ENCODE measurements at regions not wholly inside any gene's neighbourhood (a gene's known extent, or its start where the extent isn't known, plus 50 kb on each side); places are given as distances from the start of the nearest gene placed in this dataset.

DNA sequence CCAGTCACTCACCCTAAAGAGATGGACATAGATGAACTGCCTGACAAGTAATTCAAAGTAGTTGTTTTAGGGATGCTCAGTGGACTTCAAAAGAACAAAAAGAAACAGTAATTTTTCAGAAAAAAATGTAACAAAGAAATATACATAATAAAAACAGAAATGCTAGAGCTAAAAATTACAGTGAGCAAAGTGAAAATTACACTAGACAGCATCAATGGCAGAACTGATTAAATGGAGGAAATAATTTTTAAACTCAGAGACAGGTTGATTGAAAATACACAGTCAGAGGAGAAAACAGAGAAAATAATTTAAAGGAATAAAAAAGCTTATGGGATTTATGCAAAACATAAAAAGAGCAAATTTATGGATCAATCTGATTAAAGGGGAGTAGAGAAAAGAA is 1968.4 kb downstream of the EFNA5 start:
- H2AFZ ChIP-seq (ENCODE audit: low read depth, low read length): no peak overlapping the region
- no peaks in the 10 kb centered on the region for H3K79me2 ChIP-seq (ENCODE audit: low read length)
- H3K9ac ChIP-seq (ENCODE audit: low read length): no peak overlapping the region
- no peaks in the 10 kb centered on the region for H4K20me1 ChIP-seq (ENCODE audit: insufficient read depth, low read length)
- no peaks in the 10 kb centered on the region for H3K4me1 ChIP-seq (ENCODE audit: low read length)
- H3K27me3 ChIP-seq (ENCODE audit: low read depth, low read length): no peaks in the 10 kb centered on the region
- H3K4me2 ChIP-seq (ENCODE audit: low read length): no peak overlapping the region
- TF ChIP-seq, protein P1, sequence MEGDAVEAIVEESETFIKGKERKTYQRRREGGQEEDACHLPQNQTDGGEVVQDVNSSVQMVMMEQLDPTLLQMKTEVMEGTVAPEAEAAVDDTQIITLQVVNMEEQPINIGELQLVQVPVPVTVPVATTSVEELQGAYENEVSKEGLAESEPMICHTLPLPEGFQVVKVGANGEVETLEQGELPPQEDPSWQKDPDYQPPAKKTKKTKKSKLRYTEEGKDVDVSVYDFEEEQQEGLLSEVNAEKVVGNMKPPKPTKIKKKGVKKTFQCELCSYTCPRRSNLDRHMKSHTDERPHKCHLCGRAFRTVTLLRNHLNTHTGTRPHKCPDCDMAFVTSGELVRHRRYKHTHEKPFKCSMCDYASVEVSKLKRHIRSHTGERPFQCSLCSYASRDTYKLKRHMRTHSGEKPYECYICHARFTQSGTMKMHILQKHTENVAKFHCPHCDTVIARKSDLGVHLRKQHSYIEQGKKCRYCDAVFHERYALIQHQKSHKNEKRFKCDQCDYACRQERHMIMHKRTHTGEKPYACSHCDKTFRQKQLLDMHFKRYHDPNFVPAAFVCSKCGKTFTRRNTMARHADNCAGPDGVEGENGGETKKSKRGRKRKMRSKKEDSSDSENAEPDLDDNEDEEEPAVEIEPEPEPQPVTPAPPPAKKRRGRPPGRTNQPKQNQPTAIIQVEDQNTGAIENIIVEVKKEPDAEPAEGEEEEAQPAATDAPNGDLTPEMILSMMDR (IDR thresholded peaks at IDR 0.05; ENCODE audit: low read depth, low read length): no peak
- no peak for TF ChIP-seq EZH2phosphoT487 (IDR thresholded peaks at IDR 0.05; ENCODE audit: low read depth)
- H3K36me3 ChIP-seq (replicated peaks; ENCODE audit: low read depth, low read length): peaks cover 3% of the 10 kb centered on the region
- H3K27ac ChIP-seq (ENCODE audit: low read length): no peak overlapping the region
- H3K9me3 ChIP-seq (ENCODE audit: insufficient read depth, low read length): no peaks in the 10 kb centered on the region
- no peak overlapping the region for H3K4me3 ChIP-seq (ENCODE audit: low read length)

DNA sequence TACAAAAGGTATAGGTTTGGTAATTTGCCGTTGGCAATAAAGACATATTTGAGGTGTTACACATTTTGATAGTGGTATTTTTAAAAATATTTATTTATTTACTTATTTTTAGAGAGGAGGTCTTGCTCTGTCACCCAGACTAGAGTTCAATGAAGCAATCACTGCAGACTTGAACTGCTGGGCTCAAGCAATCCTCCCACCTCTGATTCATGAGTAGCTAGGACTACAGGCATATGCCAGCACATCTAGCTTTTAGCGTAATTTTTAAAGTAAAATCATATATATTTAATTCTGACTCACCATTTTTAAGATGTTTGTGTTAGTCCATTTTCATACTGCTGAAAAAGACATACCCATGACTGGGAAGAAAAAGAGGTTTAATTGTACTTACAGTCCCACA is 1974.3 kb downstream of the EFNA5 start:
- TF ChIP-seq, protein P1 (IDR thresholded peaks at IDR 0.05; ENCODE audit: low read depth, low read length): no peak
- no peak for TF ChIP-seq EZH2phosphoT487 (IDR thresholded peaks at IDR 0.05; ENCODE audit: low read depth)
- Histone ChIP-seq H3K4me3 (ENCODE audit: low read length) (no peak overlapping the region), H3K27ac (ENCODE audit: low read length) (no peak overlapping the region), H3K36me3 (replicated peaks; ENCODE audit: low read depth, low read length) (no peaks in the 10 kb centered on the region), H3K79me2 (ENCODE audit: low read length) (no peaks in the 10 kb centered on the region), H3K4me1 (ENCODE audit: low read length) (no peaks in the 10 kb centered on the region), H3K27me3 (ENCODE audit: low read depth, low read length) (no peaks in the 10 kb centered on the region), H3K9ac (ENCODE audit: low read length) (no peak overlapping the region), H3K9me3 (ENCODE audit: insufficient read depth, low read length) (no peaks in the 10 kb centered on the region), H4K20me1 (ENCODE audit: insufficient read depth, low read length) (no peaks in the 10 kb centered on the region), H2AFZ (ENCODE audit: low read depth, low read length) (no peak overlapping the region), H3K4me2 (ENCODE audit: low read length) (no peak overlapping the region)

DNA sequence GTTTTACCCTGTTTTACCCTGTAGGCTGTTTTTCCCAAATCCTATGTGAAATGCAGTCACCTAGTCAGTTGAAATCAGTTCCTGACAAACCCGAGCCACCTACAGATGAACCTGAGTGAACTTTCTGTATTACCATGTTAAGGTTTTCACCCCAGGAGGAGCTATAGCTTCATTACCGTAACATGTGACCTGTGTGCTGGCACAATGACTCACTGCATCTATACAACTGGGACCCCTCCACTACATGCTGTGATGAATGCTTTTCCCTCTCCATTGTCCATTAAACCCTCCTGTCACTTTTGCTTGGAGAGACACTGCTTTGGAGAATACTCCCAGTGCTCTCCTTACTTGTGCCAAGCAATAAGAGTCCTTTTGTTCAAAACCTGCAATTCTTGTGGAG is 1974.8 kb downstream of the EFNA5 start:
- H3K36me3 ChIP-seq (replicated peaks; ENCODE audit: low read depth, low read length): no peaks in the 10 kb centered on the region
- no peak overlapping the region for H3K9ac ChIP-seq (ENCODE audit: low read length)
- no peaks in the 10 kb centered on the region for H3K79me2 ChIP-seq (ENCODE audit: low read length)
- H2AFZ ChIP-seq (ENCODE audit: low read depth, low read length): no peak overlapping the region
- H3K4me1 ChIP-seq (ENCODE audit: low read length): no peaks in the 10 kb centered on the region
- no peak overlapping the region for H3K4me2 ChIP-seq (ENCODE audit: low read length)
- TF ChIP-seq EZH2phosphoT487 (IDR thresholded peaks at IDR 0.05; ENCODE audit: low read depth): no peak
- TF ChIP-seq, protein P1 (IDR thresholded peaks at IDR 0.05; ENCODE audit: low read depth, low read length): no peak
- no peaks in the 10 kb centered on the region for H3K9me3 ChIP-seq (ENCODE audit: insufficient read depth, low read length)
- H4K20me1 ChIP-seq (ENCODE audit: insufficient read depth, low read length): no peaks in the 10 kb centered on the region
- no peak overlapping the region for H3K4me3 ChIP-seq (ENCODE audit: low read length)
- H3K27me3 ChIP-seq (ENCODE audit: low read depth, low read length): no peaks in the 10 kb centered on the region
- H3K27ac ChIP-seq (ENCODE audit: low read length): no peak overlapping the region

DNA sequence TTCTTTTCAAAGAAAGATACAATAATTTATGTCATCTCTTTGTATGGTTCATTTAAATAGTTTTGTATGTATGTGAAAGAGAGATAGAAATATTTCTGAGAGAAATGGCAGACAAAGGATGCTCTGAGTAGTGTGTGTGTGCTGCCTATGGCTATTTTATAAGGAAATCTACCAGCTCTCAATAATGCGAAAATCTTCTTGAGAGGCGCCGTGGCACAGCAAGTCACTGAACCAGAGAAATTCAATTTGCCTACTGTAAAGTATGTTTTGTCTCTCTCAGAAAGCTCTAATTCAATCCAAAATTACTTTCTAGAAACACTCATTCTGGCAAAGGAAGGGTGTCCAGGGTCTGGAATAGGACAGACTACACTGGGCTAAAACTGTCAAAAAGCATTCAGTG is 1981.1 kb downstream of the EFNA5 start:
- Histone ChIP-seq H3K4me2 (ENCODE audit: low read length) (no peak overlapping the region), H3K4me3 (ENCODE audit: low read length) (no peak overlapping the region), H3K79me2 (ENCODE audit: low read length) (no peaks in the 10 kb centered on the region), H3K27ac (ENCODE audit: low read length) (no peak overlapping the region), H4K20me1 (ENCODE audit: insufficient read depth, low read length) (no peaks in the 10 kb centered on the region), H3K4me1 (ENCODE audit: low read length) (no peaks in the 10 kb centered on the region), H3K9me3 (ENCODE audit: insufficient read depth, low read length) (no peaks in the 10 kb centered on the region), H2AFZ (ENCODE audit: low read depth, low read length) (no peak overlapping the region), H3K27me3 (ENCODE audit: low read depth, low read length) (no peaks in the 10 kb centered on the region), H3K9ac (ENCODE audit: low read length) (no peak overlapping the region), H3K36me3 (replicated peaks; ENCODE audit: low read depth, low read length) (no peaks in the 10 kb centered on the region)
- no peak for TF ChIP-seq EZH2phosphoT487 (IDR thresholded peaks at IDR 0.05; ENCODE audit: low read depth)
- TF ChIP-seq, protein P1 (IDR thresholded peaks at IDR 0.05; ENCODE audit: low read depth, low read length): no peak
